H1 (cell line): ENCODE measurements at regions not wholly inside any gene's neighbourhood (a gene's known extent, or its start where the extent isn't known, plus 50 kb on each side); places are given as distances from the start of the nearest gene placed in this dataset.

Source experiments
- CTCF ChIA-PET: fragments of 300-600 bp; sonication (Branson Sonifier 250); formaldehyde crosslinking; loops from one replicate; lab custom pipeline; 2021; ENCODE audit not compliant: partially characterized antibody; lab: Charles Lee
- POLR2A ChIA-PET: fragments of 300-600 bp; sonication (Branson Sonifier 250); formaldehyde crosslinking; loops from one replicate; lab custom pipeline; 2021; ENCODE audit warnings: inconsistent platforms; ENCODE audit not compliant: partially characterized antibody; lab: Charles Lee
- DNase-seq, 2 experiments: peaks; one replicate each; pipeline versions ENCODE4 v3.0.0 to v3.0.0-alpha.2; 2010 to 2022; ENCODE audit warnings: low spot score in 2 of 2, low read depth in 1 of 2, mixed read lengths in 1 of 2
- FAIRE-seq: peaks from 2 replicates; lab custom pipeline; 2011; peaks lifted over from hg19 to GRCh38; lab: Jason Lieb, UNC
- H2AFZ ChIP-seq: 2 replicates; pipeline ENCODE4 v1.8.1; 2012; ENCODE audit warnings: low read length, inconsistent platforms
- H2AK5ac ChIP-seq: 2 replicates; pipeline ENCODE4 v1.6.1; 2013; ENCODE audit warnings: low read depth, low read length
- H2BK120ac ChIP-seq: replicated peaks from 2 replicates; pipeline ENCODE3; 2013; ENCODE audit warnings: low read depth, low read length, inconsistent platforms
- H2BK12ac ChIP-seq: 2 replicates; pipeline ENCODE4 v1.6.1; 2013; ENCODE audit warnings: low read depth, low read length
- H2BK15ac ChIP-seq: 2 replicates; pipeline ENCODE4 v1.6.1; 2013; ENCODE audit warnings: low read length
- H2BK20ac ChIP-seq: 2 replicates; pipeline ENCODE4 v1.6.1; 2013; ENCODE audit warnings: low read length
- H2BK5ac ChIP-seq: 2 replicates; pipeline ENCODE4 v1.6.1; 2013; ENCODE audit warnings: low read depth, low read length
- H3K14ac ChIP-seq: 2 replicates; pipeline ENCODE4 v1.6.1; 2013; ENCODE audit warnings: inconsistent platforms; ENCODE audit not compliant: insufficient read length
- H3K18ac ChIP-seq: 2 replicates; pipeline ENCODE4 v1.6.1; 2013; ENCODE audit warnings: low read length; ENCODE audit errors: extremely low read depth
- H3K23ac ChIP-seq: 2 replicates; pipeline ENCODE4 v1.6.1; 2013; ENCODE audit warnings: inconsistent platforms; ENCODE audit not compliant: insufficient read length
- H3K23me2 ChIP-seq: 2 replicates; pipeline ENCODE4 v1.6.1; 2013; ENCODE audit warnings: low read depth, low read length
- H3K27ac ChIP-seq: 2 replicates; pipeline ENCODE4 v1.6.1; 2011; ENCODE audit warnings: low read depth, low read length, inconsistent platforms
- H3K27me3 ChIP-seq, 4 experiments: replicated peaks in 1 of 4; 1 replicate in 1 of 4; 2 replicates in 3 of 4; pipeline versions ENCODE4 v1.6.1 to v1.8.1; 2011 to 2013; ENCODE audit warnings: low read length in 3 of 4, mild to moderate bottlenecking in 3 of 4, inconsistent platforms in 2 of 4, mixed read lengths in 2 of 4, moderate library complexity in 1 of 4; ENCODE audit not compliant: control insufficient read depth in 3 of 4, insufficient read depth in 3 of 4; ENCODE audit errors: extremely low read depth in 1 of 4
- H3K36me3 ChIP-seq, 4 experiments: 2 replicates each; pipeline versions ENCODE4 v1.6.1 to v1.8.1; 2011 to 2013; ENCODE audit warnings: mild to moderate bottlenecking in 4 of 4, low read length in 3 of 4, moderate library complexity in 2 of 4, control low read depth in 1 of 4, inconsistent platforms in 1 of 4; ENCODE audit not compliant: insufficient read depth in 4 of 4, control insufficient read depth in 2 of 4
- H3K4ac ChIP-seq: replicated peaks from 2 replicates; pipeline ENCODE3; 2013; ENCODE audit warnings: low read length, low read depth, mixed read lengths, inconsistent platforms; ENCODE audit not compliant: insufficient read length
- H3K4me1 ChIP-seq, 4 experiments: replicated peaks in 1 of 4; 1 replicate in 1 of 4; 2 replicates in 3 of 4; pipeline versions ENCODE4 v1.6.1 to v1.8.1; 2011 to 2013; ENCODE audit warnings: low read length in 3 of 4, inconsistent platforms in 2 of 4, mixed read lengths in 1 of 4; ENCODE audit not compliant: insufficient read depth in 4 of 4, control insufficient read depth in 3 of 4
- H3K4me2 ChIP-seq, 2 experiments: 2 replicates each; pipeline versions ENCODE4 v1.6.1 to v1.8.1; 2011 to 2013; ENCODE audit warnings: low read depth in 2 of 2, low read length in 2 of 2, control low read depth in 1 of 2, inconsistent platforms in 1 of 2, mild to moderate bottlenecking in 1 of 2; ENCODE audit not compliant: insufficient read depth in 1 of 2
- H3K4me3 ChIP-seq, 4 experiments: fragments of 200-600, 300-600 bp in 1 of 4; sonication (generic), shearing (Covaris generic), sonication (Bioruptor Twin) in 1 of 4; 2 replicates each; pipeline versions ENCODE4 v1.5.1 to v1.8.1; 2011 to 2016; ENCODE audit warnings: low read length in 4 of 4, low read depth in 3 of 4, control low read depth in 2 of 4, inconsistent platforms in 2 of 4, mild to moderate bottlenecking in 2 of 4, mixed read lengths in 1 of 4, moderate library complexity in 1 of 4; ENCODE audit not compliant: insufficient read depth in 2 of 4; ENCODE audit errors: extremely low read depth in 1 of 4
- H3K56ac ChIP-seq: replicated peaks from 2 replicates; pipeline ENCODE3; 2013; ENCODE audit warnings: low read depth, mild to moderate bottlenecking, mixed read lengths, low read length, inconsistent platforms; ENCODE audit not compliant: insufficient read length
- H3K79me1 ChIP-seq: 2 replicates; pipeline ENCODE4 v1.6.1; 2013; ENCODE audit warnings: low read depth, low read length, control low read depth
- H3K79me2 ChIP-seq, 2 experiments: 2 replicates each; pipeline versions ENCODE4 v1.6.1 to v1.8.1; 2012 to 2013; ENCODE audit warnings: low read length in 2 of 2, mild to moderate bottlenecking in 2 of 2, inconsistent platforms in 1 of 2; ENCODE audit not compliant: insufficient read depth in 2 of 2, control insufficient read depth in 1 of 2
- H3K9ac ChIP-seq, 4 experiments: replicated peaks in 1 of 4; 1 replicate in 1 of 4; 2 replicates in 3 of 4; pipeline versions ENCODE4 v1.6.1 to v1.8.1; 2011 to 2013; ENCODE audit warnings: low read depth in 3 of 4, low read length in 3 of 4, control low read depth in 2 of 4, mild to moderate bottlenecking in 2 of 4, moderate library complexity in 2 of 4, inconsistent platforms in 1 of 4; ENCODE audit errors: extremely low read depth in 1 of 4
- H3K9me3 ChIP-seq, 2 experiments: 2 replicates each; pipeline versions ENCODE4 v1.6.1 to v1.8.1; 2012 to 2013; ENCODE audit warnings: mild to moderate bottlenecking in 2 of 2, moderate library complexity in 2 of 2, control low read depth in 1 of 2, inconsistent platforms in 1 of 2, low read depth in 1 of 2, low read length in 1 of 2, mixed read lengths in 1 of 2; ENCODE audit not compliant: insufficient read depth in 2 of 2
- H4K20me1 ChIP-seq, 2 experiments: replicated peaks in 1 of 2; 2 replicates each; pipeline versions ENCODE3 to v1.8.1; 2011 to 2013; ENCODE audit warnings: inconsistent platforms in 2 of 2, low read length in 2 of 2, mild to moderate bottlenecking in 1 of 2; ENCODE audit not compliant: insufficient read depth in 2 of 2, control insufficient read depth in 1 of 2
- H4K5ac ChIP-seq: 2 replicates; pipeline ENCODE4 v1.6.1; 2013; ENCODE audit warnings: low read length, low read depth, mixed read lengths, inconsistent platforms; ENCODE audit not compliant: insufficient read length
- H4K8ac ChIP-seq: 2 replicates; pipeline ENCODE4 v1.8.0; 2013; ENCODE audit warnings: mild to moderate bottlenecking, moderate library complexity, low read length, inconsistent platforms; ENCODE audit not compliant: insufficient read depth; ENCODE audit errors: extremely low read depth
- H4K91ac ChIP-seq: replicated peaks from 2 replicates; pipeline ENCODE3; 2013; ENCODE audit warnings: low read length, mixed read lengths, inconsistent platforms; ENCODE audit not compliant: insufficient read length
- BRCA1 ChIP-seq: IDR thresholded peaks from 2 replicates; pipeline ENCODE4 v1.6.1; 2012; ENCODE audit warnings: low read depth, low read length, improper control_type of control experiment
- FOSL1 ChIP-seq: IDR thresholded peaks from 2 replicates; pipeline ENCODE4 v1.6.1; 2011; ENCODE audit warnings: mild to moderate bottlenecking, low read depth, low read length, moderate library complexity; ENCODE audit not compliant: insufficient read depth
- HDAC6 ChIP-seq: IDR thresholded peaks from one replicate; pipeline ENCODE4 v1.7.1; 2012; ENCODE audit warnings: low read depth, mild to moderate bottlenecking, inconsistent platforms, low read length, moderate library complexity
- JUN ChIP-seq: IDR thresholded peaks from 2 replicates; pipeline ENCODE4 v1.6.1; 2011; ENCODE audit warnings: low read depth, mild to moderate bottlenecking, improper control_type of control experiment, low read length
- NANOG ChIP-seq: IDR thresholded peaks from 2 replicates; pipeline ENCODE4 v1.6.1; 2011; ENCODE audit warnings: low read length, low read depth, mild to moderate bottlenecking, inconsistent platforms; ENCODE audit not compliant: insufficient read depth, poor library complexity, severe bottlenecking
- NRF1 ChIP-seq: IDR thresholded peaks from 2 replicates; pipeline ENCODE4 v1.6.1; 2011; ENCODE audit warnings: mild to moderate bottlenecking, low read depth, low read length, improper control_type of control experiment
- POLR2A ChIP-seq, 2 experiments: IDR thresholded peaks; 1 replicate in 1 of 2; 2 replicates in 1 of 2; pipeline ENCODE4 v1.6.1; 2011; ENCODE audit warnings: low read depth in 2 of 2, low read length in 2 of 2, mild to moderate bottlenecking in 2 of 2; ENCODE audit errors: control extremely low read depth in 1 of 2
- RBBP5 ChIP-seq: IDR thresholded peaks from 2 replicates; pipeline ENCODE4 v1.7.1; 2012; ENCODE audit warnings: low read depth, mild to moderate bottlenecking, inconsistent platforms, low read length, moderate library complexity, borderline replicate concordance
- RFX5 ChIP-seq: IDR thresholded peaks from 2 replicates; pipeline ENCODE4 v1.6.1; 2011; ENCODE audit warnings: low read depth, low read length, improper control_type of control experiment, borderline replicate concordance
- RNF2 ChIP-seq: fragments of 200-900, 300-1000 bp; sonication (generic); IDR thresholded peaks from 2 replicates; pipeline ENCODE4 v1.7.1; 2016; ENCODE audit warnings: borderline replicate concordance, low read depth, mild to moderate bottlenecking, antibody characterized with exemption, low read length; ENCODE audit not compliant: poor library complexity, severe bottlenecking; ENCODE audit errors: missing control alignments
- SRF ChIP-seq: IDR thresholded peaks from 2 replicates; pipeline ENCODE4 v1.6.1; 2011; ENCODE audit warnings: mild to moderate bottlenecking, low read depth, low read length, moderate library complexity
- SUZ12 ChIP-seq: fragments of 200-600 bp; sonication (generic); IDR thresholded peaks from 2 replicates; pipeline ENCODE4 v1.6.1; 2012; ENCODE audit warnings: mild to moderate bottlenecking, inconsistent platforms, low read length, moderate library complexity, mixed read lengths
- TAF1 ChIP-seq: IDR thresholded peaks from 2 replicates; pipeline ENCODE4 v1.6.1; 2011; ENCODE audit warnings: mild to moderate bottlenecking, low read depth, low read length
- USF2 ChIP-seq: IDR thresholded peaks from 2 replicates; pipeline ENCODE4 v1.6.1; 2011; ENCODE audit warnings: low read length, improper control_type of control experiment
- WGBS, 2 experiments: shearing (Covaris generic) in 1 of 2; methylation state at CpG; one replicate each; pipeline versions ENCODE4 v1.1.6 to v1.1.7; 2013 to 2015; ENCODE audit warnings: low lambda C conversion rate in 2 of 2, mixed read lengths in 2 of 2, inconsistent platforms in 1 of 2, low coverage in 1 of 2, missing lambda C conversion rate in 1 of 2; ENCODE audit not compliant: insufficient replicate concordance in 2 of 2, insufficient coverage in 1 of 2, insufficient read length in 1 of 2; ENCODE audit errors: extremely low coverage in 1 of 2, missing lambda C conversion rate in 1 of 2; 5-methylcytosine and 5-hydroxymethylcytosine counted together

GRCh38 chr10:128976856-128977255, 490.2 kb upstream of the MGMT start:
- Histone ChIP-seq H3K56ac (no peak overlapping the region), H3K9ac (no peak overlapping the region), H3K27ac (no peak overlapping the region), H3K23me2 (0 out of 2 replicates have a peak, but pooled peaks cover 1% of the 10 kb centered on the region), H3K23ac (no peak overlapping the region), H4K8ac (no peak overlapping the region), H2BK12ac (no peak overlapping the region), H3K36me3 (no peaks in the 10 kb centered on the region), H3K79me2 (no peaks in the 10 kb centered on the region), H3K4me3 (no peak overlapping the region), H3K14ac (no peak overlapping the region), H4K5ac (no peak overlapping the region), H3K27me3 (no peaks in the 10 kb centered on the region), H3K9me3 (no peaks in the 10 kb centered on the region), H2AFZ (no peak overlapping the region), H3K4me2 (no peak overlapping the region), H2BK5ac (no peak overlapping the region), H4K91ac (no peak overlapping the region), H2BK20ac (no peak overlapping the region), H3K4ac (no peak overlapping the region), H2AK5ac (no peak overlapping the region), H4K20me1 (no peaks in the 10 kb centered on the region), H3K18ac (no peak overlapping the region), H3K79me1 (no peaks in the 10 kb centered on the region), H3K4me1 (peaks cover 0 to 3% (median 0%) of the 10 kb centered on the region in 4 experiments; a peak in 1 of 7 replicates), H2BK120ac (no peak overlapping the region), H2BK15ac (no peak overlapping the region)
- no peak for DNase-seq
- 86% methylated on average over 8 of the region's 8 CpGs; no CpG with 5 or more reads in 1 of the 2 experiments for WGBS, 2 experiments
- ChIA-PET POLR2A (no interaction called here), CTCF (interaction anchor here (1.0 kb wide), 1 partner anchor 10 kb away, joined by 3 read pairs; no protein-coding TSS in a partner anchor)
- FAIRE-seq = no peak
- no peak for TF ChIP-seq HDAC6
- TF ChIP-seq NRF1 = no peak
- TF ChIP-seq POLR2A (IDR thresholded peaks at IDR 0.05; ENCODE audit: control extremely low read depth in 1 of 2, low read depth in 2 of 2, low read length in 2 of 2) = no peak
- TF ChIP-seq RFX5 = no peak
- TF ChIP-seq RBBP5 = no peak
- TF ChIP-seq SUZ12 = no peak
- TF ChIP-seq RNF2 = no peak
- TF ChIP-seq TAF1 = no peak
- TF ChIP-seq JUN = no peak
- no peak for TF ChIP-seq NANOG
- no peak for TF ChIP-seq USF2
- TF ChIP-seq SRF = no peak
- no peak for TF ChIP-seq FOSL1
- TF ChIP-seq BRCA1 = no peak
